ENCODE measurements at regions not wholly inside any gene's neighbourhood (a gene's known extent, or its start where the extent isn't known, plus 50 kb on each side); places are given as distances from the start of the nearest gene placed in this dataset.

GRCh38 chr16:17947637-17948036, 388.9 kb downstream of the NPIPA8 start:
- no peak for TF ChIP-seq YY1 (IDR thresholded peaks at IDR 0.05; ENCODE audit: insufficient read depth, insufficient replicate concordance, low read depth, low read length)
- TF ChIP-seq SAFB2 (CRISPR knock-in tag; IDR thresholded peaks at IDR 0.05; ENCODE audit: borderline replicate concordance, low read depth): no peak
- no peak for TF ChIP-seq CTCF (CRISPR knock-in tag; IDR thresholded peaks at IDR 0.05)
- no peak for TF ChIP-seq ZNF253 (CRISPR knock-in tag; IDR thresholded peaks at IDR 0.05; ENCODE audit: borderline replicate concordance)
- no peak for TF ChIP-seq MTA1 (CRISPR knock-in tag; IDR thresholded peaks at IDR 0.05; ENCODE audit: borderline replicate concordance)
- TF ChIP-seq ZBTB33 (CRISPR knock-in tag; IDR thresholded peaks at IDR 0.05): no peak
- no peak for TF ChIP-seq IKZF1 (IDR thresholded peaks at IDR 0.05)
- TF ChIP-seq ZFP36 (IDR thresholded peaks at IDR 0.05; ENCODE audit: borderline replicate concordance, low read depth, low read length, partially characterized antibody): no peak
- no peak for TF ChIP-seq MAZ (IDR thresholded peaks at IDR 0.05; ENCODE audit: borderline replicate concordance, low read depth, low read length)
- no peak for TF ChIP-seq MAZ (CRISPR knock-in tag; IDR thresholded peaks at IDR 0.05; ENCODE audit: low read depth)
- TF ChIP-seq TARDBP (CRISPR knock-in tag; IDR thresholded peaks at IDR 0.05): no peak
- no peak for TF ChIP-seq ZNF577 (CRISPR knock-in tag; IDR thresholded peaks at IDR 0.05; ENCODE audit: borderline replicate concordance, low read depth)
- TF ChIP-seq SATB2 (CRISPR knock-in tag; IDR thresholded peaks at IDR 0.05): no peak

All from HepG2 (cell line).